H9 (cell line): ENCODE measurements at regions not wholly inside any gene's neighbourhood (a gene's known extent, or its start where the extent isn't known, plus 50 kb on each side); places are given as distances from the start of the nearest gene placed in this dataset.

Source experiments
- DNase-seq: peaks from one replicate; pipeline ENCODE4 v3.0.0-alpha.2; 2017
- H2AFZ ChIP-seq: one replicate; pipeline ENCODE4 v1.6.1; 2013; ENCODE audit warnings: mild to moderate bottlenecking, low read length, control low read depth, moderate library complexity
- H2AK5ac ChIP-seq: 2 replicates; pipeline ENCODE4 v1.6.1; 2013; ENCODE audit warnings: low read length, control low read depth, mixed read lengths; ENCODE audit not compliant: insufficient read length
- H2BK120ac ChIP-seq: one replicate; pipeline ENCODE4 v1.6.1; 2013; ENCODE audit warnings: low read depth, mild to moderate bottlenecking, low read length, control low read depth, inconsistent platforms; ENCODE audit not compliant: poor library complexity, severe bottlenecking
- H2BK12ac ChIP-seq: 2 replicates; pipeline ENCODE4 v1.6.1; 2013; ENCODE audit warnings: low read length, control low read depth, mixed read lengths, low read depth; ENCODE audit not compliant: insufficient read length
- H2BK15ac ChIP-seq: 2 replicates; pipeline ENCODE4 v1.6.1; 2013; ENCODE audit warnings: low read depth, low read length, control low read depth
- H2BK20ac ChIP-seq: one replicate; pipeline ENCODE4 v1.6.1; 2013; ENCODE audit warnings: low read depth, mild to moderate bottlenecking, low read length, control low read depth, inconsistent platforms; ENCODE audit not compliant: poor library complexity, severe bottlenecking
- H2BK5ac ChIP-seq: 2 replicates; pipeline ENCODE4 v1.6.1; 2013; ENCODE audit warnings: low read length, control low read depth, mixed read lengths; ENCODE audit not compliant: insufficient read length
- H3K14ac ChIP-seq: 2 replicates; pipeline ENCODE4 v1.6.1; 2013; ENCODE audit warnings: low read length, control low read depth; ENCODE audit not compliant: insufficient read depth
- H3K18ac ChIP-seq: 2 replicates; pipeline ENCODE4 v1.6.1; 2013; ENCODE audit warnings: low read depth, mild to moderate bottlenecking, mixed read lengths, low read length, control low read depth; ENCODE audit not compliant: insufficient read length
- H3K23ac ChIP-seq: 2 replicates; pipeline ENCODE4 v1.6.1; 2013; ENCODE audit warnings: low read length, control low read depth, mixed read lengths, low read depth; ENCODE audit not compliant: insufficient read length
- H3K23me2 ChIP-seq: 2 replicates; pipeline ENCODE4 v1.6.1; 2013; ENCODE audit warnings: low read depth, mild to moderate bottlenecking, mixed read lengths, low read length, control low read depth; ENCODE audit not compliant: insufficient read length, poor library complexity, severe bottlenecking
- H3K27ac ChIP-seq: 2 replicates; pipeline ENCODE4 v1.5.1; 2013; ENCODE audit warnings: low read length, control low read depth, mixed read lengths, low read depth; ENCODE audit not compliant: insufficient read length
- H3K27me3 ChIP-seq: 2 replicates; pipeline ENCODE4 v1.6.1; 2013; ENCODE audit warnings: low read length, control low read depth, inconsistent platforms; ENCODE audit not compliant: insufficient read depth
- H3K4ac ChIP-seq: 2 replicates; pipeline ENCODE4 v1.6.1; 2013; ENCODE audit warnings: low read depth, mild to moderate bottlenecking, control low read depth, inconsistent platforms, low read length, moderate library complexity
- H3K4me1 ChIP-seq: 2 replicates; pipeline ENCODE4 v1.6.1; 2013; ENCODE audit warnings: low read length, control low read depth, inconsistent platforms; ENCODE audit not compliant: insufficient read depth
- H3K4me2 ChIP-seq: 2 replicates; pipeline ENCODE4 v1.6.1; 2013; ENCODE audit warnings: low read length, control low read depth, mixed read lengths; ENCODE audit not compliant: insufficient read length, insufficient read depth
- H3K56ac ChIP-seq: 2 replicates; pipeline ENCODE4 v1.6.1; 2013; ENCODE audit warnings: low read depth, mild to moderate bottlenecking, mixed read lengths, low read length, control low read depth; ENCODE audit not compliant: insufficient read length
- H3K79me1 ChIP-seq: 2 replicates; pipeline ENCODE4 v1.6.1; 2013; ENCODE audit warnings: low read depth, mild to moderate bottlenecking, moderate library complexity, low read length, control low read depth, inconsistent platforms; ENCODE audit not compliant: insufficient read depth, poor library complexity, severe bottlenecking
- H3K79me2 ChIP-seq: 2 replicates; pipeline ENCODE4 v1.6.1; 2013; ENCODE audit warnings: low read length, control low read depth, inconsistent platforms; ENCODE audit not compliant: insufficient read depth
- H3K9ac ChIP-seq: 2 replicates; pipeline ENCODE4 v1.6.1; 2013; ENCODE audit warnings: low read length, control low read depth, mixed read lengths; ENCODE audit not compliant: insufficient read length; ENCODE audit errors: extremely low read depth
- H3K9me3 ChIP-seq: one replicate; pipeline ENCODE4 v1.6.1; 2013; ENCODE audit warnings: low read depth, low read length, inconsistent platforms; ENCODE audit not compliant: control insufficient read depth
- H3T11ph ChIP-seq: one replicate; pipeline ENCODE4 v1.6.1; 2013; ENCODE audit warnings: mild to moderate bottlenecking, low read length, control low read depth, inconsistent platforms
- H4K20me1 ChIP-seq: one replicate; pipeline ENCODE4 v1.6.1; 2013; ENCODE audit not compliant: control insufficient read depth, insufficient read length, insufficient read depth
- H4K5ac ChIP-seq: 2 replicates; pipeline ENCODE4 v1.6.1; 2013; ENCODE audit warnings: low read depth, mild to moderate bottlenecking, mixed read lengths, low read length, control low read depth; ENCODE audit not compliant: insufficient read length
- H4K8ac ChIP-seq: replicated peaks from 2 replicates; pipeline ENCODE4 v1.6.1; 2013; ENCODE audit warnings: low read length, control low read depth, mixed read lengths, low read depth; ENCODE audit not compliant: insufficient read length
- H4K91ac ChIP-seq: 2 replicates; pipeline ENCODE4 v1.6.1; 2013; ENCODE audit warnings: low read depth, mild to moderate bottlenecking, moderate library complexity, mixed read lengths, low read length, control low read depth; ENCODE audit not compliant: insufficient read length
- H3K27ac Mint-ChIP-seq, 3 experiments: 2 replicates in 2 of 3; 3 replicates in 1 of 3; pipeline ENCODE4 v1.8.0; 2020 to 2021; ENCODE audit warnings: mixed read lengths in 3 of 3, mild to moderate bottlenecking in 1 of 3, moderate library complexity in 1 of 3
- H3K27me3 Mint-ChIP-seq: 2 replicates; pipeline ENCODE4 v1.8.0; 2021; ENCODE audit warnings: low read depth, mild to moderate bottlenecking, moderate library complexity, mixed read lengths
- H3K36me3 Mint-ChIP-seq, 3 experiments: 2 replicates in 2 of 3; 3 replicates in 1 of 3; pipeline ENCODE4 v1.8.0; 2020 to 2021; ENCODE audit warnings: low read depth in 3 of 3, mixed read lengths in 3 of 3; ENCODE audit not compliant: insufficient read depth in 1 of 3
- H3K4me1 Mint-ChIP-seq, 2 experiments: 2 replicates each; pipeline ENCODE4 v1.8.0; 2020; ENCODE audit warnings: mixed read lengths in 2 of 2
- H3K4me3 Mint-ChIP-seq, 2 experiments: 2 replicates in 1 of 2; 3 replicates in 1 of 2; pipeline ENCODE4 v1.8.0; 2020 to 2021; ENCODE audit warnings: mild to moderate bottlenecking in 2 of 2, mixed read lengths in 2 of 2, moderate library complexity in 1 of 2
- H3K9me3 Mint-ChIP-seq, 2 experiments: 2 replicates in 1 of 2; 3 replicates in 1 of 2; pipeline ENCODE4 v1.8.0; 2020; ENCODE audit warnings: mild to moderate bottlenecking in 2 of 2, mixed read lengths in 2 of 2, moderate library complexity in 1 of 2
- CTCF ChIP-seq: fragments of 200-600 bp; sonication (generic); conservative IDR thresholded peaks from 3 replicates; pipeline ENCODE4 v1.8.0; 2021; ENCODE audit warnings: antibody characterized with exemption, mild to moderate bottlenecking
- WGBS: extraction: QIAGEN DNeasy Blood & Tissue Kit; methylation state at CpG from one replicate; pipeline ENCODE4 v1.1.7; 2013; ENCODE audit warnings: missing lambda C conversion rate, low lambda C conversion rate, mixed read lengths; ENCODE audit not compliant: insufficient read length; ENCODE audit errors: extremely low coverage; 5-methylcytosine and 5-hydroxymethylcytosine counted together

- Histone ChIP-seq H2BK15ac (no peak overlapping the region), H3K9me3 (no peaks in the 10 kb centered on the region), H3T11ph (no peak overlapping the region), H2BK20ac (no peak overlapping the region), H4K20me1 (no peaks in the 10 kb centered on the region), H3K79me1 (no peaks in the 10 kb centered on the region), H4K5ac (no peak overlapping the region), H3K23ac (no peak overlapping the region), H4K8ac (no peak overlapping the region), H3K4me2 (no peak overlapping the region), H2BK120ac (no peak overlapping the region), H2AFZ (no peak overlapping the region), H4K91ac (no peak overlapping the region), H3K18ac (no peak overlapping the region), H3K14ac (no peak overlapping the region), H3K23me2 (no peaks in the 10 kb centered on the region), H2BK12ac (no peak overlapping the region), H3K27ac (no peak overlapping the region), H2AK5ac (no peak overlapping the region), H3K27me3 (no peaks in the 10 kb centered on the region), H3K4ac (no peak overlapping the region), H2BK5ac (no peak overlapping the region), H3K9ac (no peak overlapping the region), H3K56ac (no peak overlapping the region), H3K4me1 (no peaks in the 10 kb centered on the region), H3K79me2 (no peaks in the 10 kb centered on the region)
- Mint-ChIP-seq H3K36me3 (no peaks in the 10 kb centered on the region), H3K27ac (no peak overlapping the region), H3K4me3 (no peak overlapping the region), H3K9me3 (no peaks in the 10 kb centered on the region; a peak in 1 of 5 replicates), H3K27me3 (no peaks in the 10 kb centered on the region; the same call in 1 of the 2 replicates), H3K4me1 (no peaks in the 10 kb centered on the region)
- no peak for DNase-seq
- TF ChIP-seq CTCF, result no peak
- WGBS, result no CpG with 5 or more reads among the region's 2 CpGs
Observed at GRCh38 chr13:97559030-97559429, 125.1 kb downstream of the RAP2A start.
